Stimulated activated naive B cell treated with anti-CD40 and anti-IgM and Interleukin-4, amounts not matched to agents 10 μg/mL and 1 μg/mL and 100 μg/mL, for 72 hours (primary cell): ENCODE measurements at regions not wholly inside any gene's neighbourhood (a gene's known extent, or its start where the extent isn't known, plus 50 kb on each side); places are given as distances from the start of the nearest gene placed in this dataset.
A peak's percentile ranks its signal among the peaks of the same experiment; 100 is the strongest.

Source experiments
- ATAC-seq, 2 donors: fragments of 150-1000 bp; cut with Tn5 transposase; replicated peaks; 2 replicates each; pipeline ENCODE4 v1.10.0; 2021; ENCODE audit warnings: moderate library complexity in 1 of 2
- DNase-seq: peaks from one replicate; pipeline ENCODE4 v3.0.0; 2021
- H3K27ac Mint-ChIP-seq: one replicate; pipeline ENCODE4 v1.8.0; 2022; ENCODE audit warnings: mild to moderate bottlenecking, mixed read lengths
- H3K27me3 Mint-ChIP-seq, 2 donors: one replicate each; pipeline ENCODE4 v1.8.0; 2022; ENCODE audit warnings: mixed read lengths in 2 of 2
- H3K36me3 Mint-ChIP-seq, 2 donors: one replicate each; pipeline ENCODE4 v1.8.0; 2022; ENCODE audit warnings: mixed read lengths in 2 of 2, mild to moderate bottlenecking in 1 of 2
- H3K4me1 Mint-ChIP-seq, 2 donors: one replicate each; pipeline ENCODE4 v1.8.0; 2022; ENCODE audit warnings: mixed read lengths in 2 of 2, mild to moderate bottlenecking in 1 of 2
- H3K4me3 Mint-ChIP-seq, 2 donors: one replicate each; pipeline ENCODE4 v1.8.0; 2022; ENCODE audit warnings: mild to moderate bottlenecking in 2 of 2, mixed read lengths in 2 of 2, moderate library complexity in 1 of 2
- H3K9me3 Mint-ChIP-seq, 2 donors: one replicate each; pipeline ENCODE4 v1.8.0; 2022; ENCODE audit warnings: mixed read lengths in 2 of 2, mild to moderate bottlenecking in 1 of 2

GRCh38 chr1:9419369-9420041, 119.8 kb upstream of the SLC25A33 start:
- Mint-ChIP-seq H3K27ac (no peak overlapping the region), H3K4me3 (no peak overlapping the region), H3K9me3 (no peaks in the 10 kb centered on the region), H3K4me1 (peaks cover 40 to 50% of the 10 kb centered on the region in 2 donors), H3K36me3 (no peaks in the 10 kb centered on the region), H3K27me3 (no peaks in the 10 kb centered on the region)
- DNase-seq (no peak), ATAC-seq (no peak)

DNA sequence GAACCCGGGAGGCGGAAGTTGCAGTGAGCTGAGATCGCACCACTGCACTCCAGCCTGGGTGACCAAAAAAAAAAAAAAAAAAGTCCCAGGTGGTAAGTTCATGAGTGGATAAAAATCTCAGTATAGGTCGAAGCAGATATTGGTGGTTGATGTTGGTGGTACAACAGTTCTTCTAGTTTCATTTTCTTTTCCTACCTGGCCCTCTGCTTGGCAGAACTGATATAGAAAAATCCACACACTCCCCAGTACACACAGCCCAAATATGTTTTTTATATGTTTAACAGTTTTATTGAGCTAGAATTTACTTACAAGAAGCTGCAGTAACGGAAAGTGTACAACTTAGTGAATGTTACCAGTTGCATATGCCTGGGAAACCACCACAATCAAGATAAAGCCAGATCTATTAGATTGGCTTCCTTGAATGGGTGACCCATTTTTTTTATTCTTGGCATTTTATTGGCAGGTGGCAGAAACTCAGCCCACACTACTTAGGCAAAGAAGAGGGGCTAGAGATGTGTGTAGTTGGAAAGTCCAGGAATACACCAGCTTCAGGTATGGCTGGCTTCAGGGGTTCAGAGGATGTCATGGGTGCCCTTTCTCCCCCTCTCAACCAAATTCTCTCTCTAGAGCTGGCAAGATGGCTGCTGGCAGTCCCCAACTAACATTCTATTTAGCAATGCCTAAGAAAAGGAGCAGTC, 118.3 kb upstream of the SLC25A33 start:
- H3K27me3 Mint-ChIP-seq, result no peaks in the 10 kb centered on the region
- H3K4me1 Mint-ChIP-seq, result peaks cover 48 to 64% of the 10 kb centered on the region in 2 donors
- no peak for DNase-seq
- no peak overlapping the region for H3K27ac Mint-ChIP-seq
- H3K36me3 Mint-ChIP-seq, result no peaks in the 10 kb centered on the region
- H3K4me3 Mint-ChIP-seq, result no peak overlapping the region
- peak in 1 of 2 donors; percentile 35 for ATAC-seq
- no peaks in the 10 kb centered on the region for H3K9me3 Mint-ChIP-seq

- DNase-seq, result no peak
- no peak for ATAC-seq
- Mint-ChIP-seq H3K36me3 (no peaks in the 10 kb centered on the region), H3K4me1 (peaks cover 51 to 65% of the 10 kb centered on the region in 2 donors), H3K9me3 (no peaks in the 10 kb centered on the region), H3K27ac (no peak overlapping the region), H3K4me3 (no peak overlapping the region), H3K27me3 (no peaks in the 10 kb centered on the region)
Observed at GRCh38 chr1:9421533-9421873, 117.8 kb upstream of the SLC25A33 start.

GRCh38 chr1:9422321-9422720, 116.9 kb upstream of the SLC25A33 start:
- H3K27me3 Mint-ChIP-seq, result no peaks in the 10 kb centered on the region
- H3K9me3 Mint-ChIP-seq, result no peaks in the 10 kb centered on the region
- no peak overlapping the region for H3K27ac Mint-ChIP-seq
- H3K4me3 Mint-ChIP-seq, result no peak overlapping the region
- H3K36me3 Mint-ChIP-seq, result no peaks in the 10 kb centered on the region
- ATAC-seq (no peak), DNase-seq (no peak)
- H3K4me1 Mint-ChIP-seq, result peaks cover 46 to 59% of the 10 kb centered on the region in 2 donors

DNA sequence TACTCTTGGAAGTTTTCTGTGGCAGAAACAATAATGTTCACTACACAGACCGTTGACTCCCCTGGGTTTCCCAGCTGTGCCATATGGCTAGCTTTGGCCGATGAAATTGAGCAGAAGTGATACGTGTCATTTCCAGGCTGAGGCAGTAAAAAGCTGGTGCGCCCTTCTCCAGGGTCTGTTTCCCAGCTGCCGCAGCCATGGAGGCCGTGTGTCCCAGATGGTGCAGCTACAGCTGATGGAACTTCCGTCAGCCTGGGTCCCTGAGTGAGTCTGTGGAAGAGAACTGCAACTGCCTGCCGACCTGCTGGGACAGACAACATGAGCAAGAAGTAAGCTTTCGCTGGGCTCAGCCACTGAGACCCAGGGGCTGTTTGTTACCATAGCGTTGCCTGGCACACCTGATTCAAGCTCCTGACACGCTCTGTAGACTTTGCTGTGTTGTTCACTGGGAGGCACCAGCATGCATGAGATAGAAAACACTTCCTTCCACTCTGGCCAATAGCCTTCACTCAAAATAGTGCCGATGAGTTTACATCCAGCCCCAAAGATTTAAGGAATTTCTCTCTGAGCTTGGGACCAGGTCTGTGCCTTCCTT, 116.3 kb upstream of the SLC25A33 start:
- no peak for DNase-seq
- no peak for ATAC-seq
- Mint-ChIP-seq H3K27ac (no peak overlapping the region), H3K4me3 (no peak overlapping the region), H3K9me3 (no peaks in the 10 kb centered on the region), H3K27me3 (no peaks in the 10 kb centered on the region), H3K36me3 (no peaks in the 10 kb centered on the region), H3K4me1 (peaks cover 41 to 53% of the 10 kb centered on the region in 2 donors)

- Mint-ChIP-seq H3K27me3 (no peaks in the 10 kb centered on the region), H3K9me3 (no peaks in the 10 kb centered on the region), H3K4me1 (peaks cover 46 to 54% of the 10 kb centered on the region in 2 donors), H3K4me3 (no peak overlapping the region), H3K27ac (no peak overlapping the region), H3K36me3 (no peaks in the 10 kb centered on the region)
- DNase-seq, result no peak
- ATAC-seq, result no peak
Observed at GRCh38 chr1:9424261-9424660, 115.0 kb upstream of the SLC25A33 start.

DNA sequence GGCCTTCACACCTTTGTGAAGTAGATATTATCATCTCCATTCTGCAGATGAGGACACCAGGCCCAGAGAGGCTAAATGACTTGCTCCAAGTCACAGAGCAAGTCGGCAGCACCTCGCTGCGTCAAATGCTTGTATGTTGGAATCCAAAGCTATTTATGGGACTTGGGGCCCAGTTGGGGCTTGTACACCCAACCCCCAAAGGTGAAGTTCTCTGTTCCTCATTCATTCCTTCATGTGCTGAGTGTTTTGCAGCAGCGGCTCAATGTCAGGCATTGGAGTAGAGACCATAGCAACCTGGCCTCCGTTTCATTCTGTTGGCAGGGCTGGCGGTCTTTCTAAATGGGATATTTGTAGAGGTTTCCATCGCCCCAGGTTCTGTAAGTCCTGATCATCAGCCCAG, 113.4 kb upstream of the SLC25A33 start:
- Mint-ChIP-seq H3K4me3 (peak overlapping the region; percentile 73 to 74), H3K36me3 (no peaks in the 10 kb centered on the region), H3K4me1 (peaks cover 43 to 59% of the 10 kb centered on the region in 2 donors), H3K27ac (peak overlapping the region; percentile 94), H3K9me3 (no peaks in the 10 kb centered on the region), H3K27me3 (no peaks in the 10 kb centered on the region)
- DNase-seq (peak; percentile 55), ATAC-seq (peak; percentile 49 to 50)

DNA sequence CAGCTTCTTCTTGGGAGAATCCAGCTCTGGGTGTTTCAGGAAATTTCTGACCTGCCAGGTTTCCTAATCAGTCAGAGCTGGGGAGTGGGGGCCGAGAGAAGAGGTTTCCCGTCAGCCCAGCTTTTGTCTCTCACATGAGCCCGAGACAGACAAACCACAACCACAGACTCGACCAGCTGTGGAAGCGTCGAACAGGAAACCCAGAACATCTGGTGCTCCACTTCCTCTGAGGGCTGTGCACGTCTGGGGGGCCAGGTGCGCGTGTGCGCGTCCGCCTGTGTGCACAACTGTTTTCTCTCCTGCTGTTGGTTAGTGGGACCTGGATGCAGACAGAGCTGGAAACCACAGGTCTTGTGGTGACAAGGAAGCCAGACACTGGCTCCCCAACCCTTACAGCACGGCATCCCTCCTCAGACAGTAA, 113.0 kb upstream of the SLC25A33 start:
- no peaks in the 10 kb centered on the region for H3K9me3 Mint-ChIP-seq
- peak overlapping the region; percentile 73 to 74 for H3K4me3 Mint-ChIP-seq
- no peaks in the 10 kb centered on the region for H3K36me3 Mint-ChIP-seq
- H3K27ac Mint-ChIP-seq, result peak overlapping the region; percentile 94
- ATAC-seq (peak; percentile 78 to 82), DNase-seq (peak; percentile 84)
- H3K4me1 Mint-ChIP-seq, result peaks cover 43 to 55% of the 10 kb centered on the region in 2 donors
- H3K27me3 Mint-ChIP-seq, result no peaks in the 10 kb centered on the region

DNA sequence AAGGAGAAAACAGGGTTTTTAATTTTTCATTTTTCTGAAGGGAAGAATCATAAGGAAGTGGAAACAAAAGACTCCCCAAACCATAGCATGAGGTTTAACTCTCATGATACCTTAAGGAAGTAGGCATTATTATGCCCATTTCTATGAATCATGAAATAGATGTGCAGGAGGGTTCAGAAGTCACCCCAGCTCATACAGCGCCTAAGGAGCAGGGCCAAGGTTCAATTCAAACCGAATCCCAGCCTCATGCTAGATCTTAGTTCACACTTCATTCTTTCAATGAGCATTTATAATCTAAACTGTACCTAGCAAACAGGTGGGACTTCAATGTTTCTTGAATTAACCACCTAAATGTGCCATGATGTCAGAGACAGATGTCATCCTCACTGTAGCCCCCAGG, 111.9 kb upstream of the SLC25A33 start:
- Mint-ChIP-seq H3K4me1 (peaks cover 40 to 49% of the 10 kb centered on the region in 2 donors), H3K27me3 (no peaks in the 10 kb centered on the region), H3K36me3 (no peaks in the 10 kb centered on the region), H3K4me3 (no peak overlapping the region), H3K27ac (peak overlapping the region; percentile 75), H3K9me3 (no peaks in the 10 kb centered on the region)
- ATAC-seq, result no peak
- no peak for DNase-seq

- Mint-ChIP-seq H3K27ac (peak overlapping the region; percentile 98), H3K27me3 (no peaks in the 10 kb centered on the region), H3K4me1 (peaks cover 33 to 49% of the 10 kb centered on the region in 2 donors), H3K36me3 (no peaks in the 10 kb centered on the region), H3K4me3 (peak overlapping the region; percentile 94), H3K9me3 (no peaks in the 10 kb centered on the region)
- peak; percentile 100 for DNase-seq
- peak; percentile 80 to 84 for ATAC-seq
Observed at GRCh38 chr1:9428601-9429341, 110.5 kb upstream of the SLC25A33 start.

- no peak for ATAC-seq
- no peaks in the 10 kb centered on the region for H3K9me3 Mint-ChIP-seq
- H3K4me3 Mint-ChIP-seq, result peak overlapping the region; percentile 94
- DNase-seq, result no peak
- H3K36me3 Mint-ChIP-seq, result no peaks in the 10 kb centered on the region
- peaks cover 30 to 49% of the 10 kb centered on the region in 2 donors for H3K4me1 Mint-ChIP-seq
- H3K27ac Mint-ChIP-seq, result peak overlapping the region; percentile 98
- no peaks in the 10 kb centered on the region for H3K27me3 Mint-ChIP-seq
Observed at GRCh38 chr1:9429342-9429711, 109.9 kb upstream of the SLC25A33 start.

DNA sequence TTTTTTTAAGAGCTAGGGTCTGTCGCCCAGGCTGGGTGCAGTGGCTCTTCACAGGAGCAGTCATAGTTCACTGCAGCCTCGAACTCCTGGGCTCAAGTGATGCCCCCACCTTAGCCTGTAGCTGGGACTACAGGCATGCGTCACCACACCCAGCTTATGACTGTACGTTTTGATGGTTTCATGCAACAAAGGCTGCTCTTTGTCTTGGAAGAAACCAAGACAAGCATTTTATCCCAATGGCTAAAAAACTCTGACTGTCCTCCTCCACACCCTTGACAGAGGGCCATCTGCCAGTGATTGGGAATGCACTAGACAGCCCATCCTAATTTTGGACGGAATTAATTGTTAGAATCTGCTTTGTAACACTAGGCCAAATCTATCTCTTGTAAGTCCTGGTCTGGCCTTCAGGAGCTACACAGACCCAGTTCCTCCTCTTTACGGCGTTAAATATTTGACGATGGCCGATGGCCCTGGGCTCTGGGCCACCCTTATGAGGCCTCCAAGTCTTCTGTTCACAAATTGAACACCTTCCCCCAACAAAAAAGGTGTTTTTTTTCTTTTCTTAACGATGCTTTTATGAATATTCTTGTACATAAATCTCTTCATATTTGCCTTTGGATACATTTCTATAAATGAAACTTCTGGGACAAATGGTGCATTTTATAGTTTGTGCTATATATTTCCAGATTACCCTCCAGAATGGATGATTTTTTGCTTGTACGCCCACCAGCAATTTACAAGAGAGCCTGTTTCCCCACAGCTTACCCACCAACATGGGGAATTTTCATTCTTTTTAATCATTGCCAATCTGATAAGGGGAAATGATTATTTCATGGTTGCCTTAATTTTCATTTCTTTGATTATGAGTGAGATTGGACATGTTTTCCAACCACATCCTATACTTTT, 104.8 kb upstream of the SLC25A33 start:
- Mint-ChIP-seq H3K9me3 (no peaks in the 10 kb centered on the region), H3K36me3 (no peaks in the 10 kb centered on the region), H3K27ac (no peak overlapping the region), H3K27me3 (peaks cover 0 to 6% of the 10 kb centered on the region in 2 donors), H3K4me1 (peaks cover 6 to 10% of the 10 kb centered on the region in 2 donors), H3K4me3 (no peak overlapping the region)
- ATAC-seq (no peak), DNase-seq (no peak)

DNA sequence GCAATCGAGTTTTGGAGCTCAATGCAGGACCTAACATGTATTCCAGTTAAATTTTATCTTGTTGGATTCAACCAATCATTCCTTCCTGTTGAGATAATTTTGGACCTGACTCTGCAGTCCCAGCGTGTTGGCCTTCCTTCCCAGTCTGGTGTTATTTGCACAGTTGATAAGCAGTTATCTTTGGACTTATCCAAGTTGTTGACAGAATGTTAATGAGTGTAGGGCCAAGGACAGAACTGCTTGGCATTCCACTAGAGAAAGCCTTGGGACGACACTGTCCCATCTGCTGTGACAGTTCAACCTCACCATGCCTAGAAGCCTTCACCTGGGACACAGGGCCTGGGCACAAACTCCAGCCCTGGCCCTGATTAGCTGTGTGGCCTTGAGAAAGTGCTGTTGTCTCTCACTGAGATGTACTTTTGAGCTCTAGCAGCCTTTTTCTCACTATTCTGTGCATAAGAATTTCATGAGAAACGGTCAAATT, 104.1 kb upstream of the SLC25A33 start:
- Mint-ChIP-seq H3K27ac (no peak overlapping the region), H3K36me3 (no peaks in the 10 kb centered on the region), H3K27me3 (peaks cover 0 to 6% of the 10 kb centered on the region in 2 donors), H3K9me3 (no peaks in the 10 kb centered on the region), H3K4me1 (peaks cover under 1 to 3% of the 10 kb centered on the region in 2 donors), H3K4me3 (no peak overlapping the region)
- DNase-seq (no peak), ATAC-seq (no peak)
